GM19023 (cell line): ENCODE measurements at regions not wholly inside any gene's neighbourhood (a gene's known extent, or its start where the extent isn't known, plus 50 kb on each side); places are given as distances from the start of the nearest gene placed in this dataset.
"Not testable (repeated sequence)": the region's sequence is repeated elsewhere in the genome, so short reads cannot be mapped to it uniquely, and the experiment has no call there.

Experiments used
- ATAC-seq: cut with Tn5 transposase; IDR thresholded peaks from one replicate; pipeline ENCODE4 v1.9.1; 2021; ENCODE audit warnings: mild to moderate bottlenecking, moderate library complexity; ENCODE audit not compliant: unreplicated experiment

GRCh38 chr9:30771163-30771708 is 1613.2 kb upstream of the ACO1 start:
- ATAC-seq: no peak

GRCh38 chr9:30771760-30772159 is 1612.7 kb upstream of the ACO1 start:
- ATAC-seq: no peak

GRCh38 chr9:30773427-30773826 is 1611.0 kb upstream of the ACO1 start:
- ATAC-seq: no peak

- no peak for ATAC-seq
Observed at GRCh38 chr9:30774326-30774725, 1610.1 kb upstream of the ACO1 start.

- no peak for ATAC-seq
Observed at GRCh38 chr9:30775236-30775635, 1609.2 kb upstream of the ACO1 start.

- no peak for ATAC-seq
Observed at GRCh38 chr9:30796764-30797163, 1587.7 kb upstream of the ACO1 start.

- ATAC-seq: no peak
Observed at GRCh38 chr9:30799527-30800101, 1584.8 kb upstream of the ACO1 start.

GRCh38 chr9:30800421-30800820 is 1584.0 kb upstream of the ACO1 start:
- no peak for ATAC-seq

GRCh38 chr9:30812821-30813220 is 1571.6 kb upstream of the ACO1 start:
- no peak for ATAC-seq

- no peak for ATAC-seq
Observed at GRCh38 chr9:30815585-30815984, 1568.9 kb upstream of the ACO1 start.

GRCh38 chr9:30845136-30845535 is 1539.3 kb upstream of the ACO1 start:
- ATAC-seq: no peak

- ATAC-seq: no peak
Observed at GRCh38 chr9:30846651-30847050, 1537.8 kb upstream of the ACO1 start.

GRCh38 chr9:30851600-30851999 is 1532.8 kb upstream of the ACO1 start:
- ATAC-seq: no peak

GRCh38 chr9:30900706-30901105 is 1483.7 kb upstream of the ACO1 start:
- no peak for ATAC-seq

- no peak for ATAC-seq
Observed at GRCh38 chr9:30913331-30913730, 1471.1 kb upstream of the ACO1 start.

- no peak for ATAC-seq
Observed at GRCh38 chr9:30915451-30915850, 1469.0 kb upstream of the ACO1 start.

- no peak for ATAC-seq
Observed at GRCh38 chr9:30925126-30925525, 1459.3 kb upstream of the ACO1 start.

- ATAC-seq: no peak
Observed at GRCh38 chr9:30925635-30926034, 1458.8 kb upstream of the ACO1 start.

GRCh38 chr9:30928045-30928444 is 1456.4 kb upstream of the ACO1 start:
- ATAC-seq: no peak

- ATAC-seq: no peak
Observed at GRCh38 chr9:30932226-30932625, 1452.2 kb upstream of the ACO1 start.

GRCh38 chr9:30935730-30936129 is 1448.7 kb upstream of the ACO1 start:
- no peak for ATAC-seq

- no peak for ATAC-seq
Observed at GRCh38 chr9:30937106-30937505, 1447.3 kb upstream of the ACO1 start.

GRCh38 chr9:30942852-30943251 is 1441.6 kb upstream of the ACO1 start:
- not testable (repeated sequence) for ATAC-seq
